ENCODE measurements at regions not wholly inside any gene's neighbourhood (a gene's known extent, or its start where the extent isn't known, plus 50 kb on each side); places are given as distances from the start of the nearest gene placed in this dataset.

DNA sequence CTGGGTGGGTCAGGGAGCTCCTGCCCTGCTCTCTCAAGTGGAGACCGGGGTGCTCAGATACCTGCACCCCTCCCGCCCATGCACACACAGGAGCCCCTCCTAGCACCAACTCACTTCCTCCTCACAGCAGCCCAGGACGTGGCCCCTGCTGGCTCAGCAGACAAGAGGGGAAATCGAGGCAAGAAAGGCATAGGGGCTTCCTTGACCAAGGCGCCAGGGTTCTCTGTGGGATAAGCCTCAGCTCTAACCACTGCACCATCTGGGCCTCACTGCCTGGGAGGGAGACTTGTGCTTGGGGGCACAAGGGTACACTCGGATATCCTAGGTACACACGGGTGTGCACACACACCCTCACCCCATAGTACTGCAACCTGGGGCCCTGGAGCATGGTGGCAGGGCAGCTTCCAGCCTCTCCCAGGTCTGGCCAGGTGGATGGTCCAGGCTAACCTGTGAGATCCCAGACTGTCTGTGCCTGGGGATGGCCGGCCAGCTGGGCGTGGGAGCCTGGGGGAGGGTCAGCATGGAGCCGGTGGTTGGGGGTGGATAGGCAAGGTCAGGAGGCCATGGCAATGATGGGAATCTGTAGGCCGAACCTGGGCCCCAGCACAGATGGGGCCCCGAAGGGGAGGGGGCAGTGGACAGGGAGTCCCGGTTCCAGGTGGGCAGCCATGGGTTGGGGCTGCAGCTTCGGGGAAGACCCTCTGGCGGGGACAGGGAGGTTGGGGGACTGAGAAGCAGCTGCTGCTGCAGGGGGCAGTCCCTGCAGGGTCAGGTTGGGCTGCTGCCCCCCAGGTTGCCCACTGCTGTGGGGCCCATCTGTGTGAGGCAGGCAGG lies 312.4 kb downstream of the TMEM121 start:
- Histone ChIP-seq H3K27me3 (no peaks in the 10 kb centered on the region), H3K36me3 (no peaks in the 10 kb centered on the region), H3K4me3 (no peak overlapping the region), H3K9me3 (no peaks in the 10 kb centered on the region)
- DNase-seq = no peak

DNA sequence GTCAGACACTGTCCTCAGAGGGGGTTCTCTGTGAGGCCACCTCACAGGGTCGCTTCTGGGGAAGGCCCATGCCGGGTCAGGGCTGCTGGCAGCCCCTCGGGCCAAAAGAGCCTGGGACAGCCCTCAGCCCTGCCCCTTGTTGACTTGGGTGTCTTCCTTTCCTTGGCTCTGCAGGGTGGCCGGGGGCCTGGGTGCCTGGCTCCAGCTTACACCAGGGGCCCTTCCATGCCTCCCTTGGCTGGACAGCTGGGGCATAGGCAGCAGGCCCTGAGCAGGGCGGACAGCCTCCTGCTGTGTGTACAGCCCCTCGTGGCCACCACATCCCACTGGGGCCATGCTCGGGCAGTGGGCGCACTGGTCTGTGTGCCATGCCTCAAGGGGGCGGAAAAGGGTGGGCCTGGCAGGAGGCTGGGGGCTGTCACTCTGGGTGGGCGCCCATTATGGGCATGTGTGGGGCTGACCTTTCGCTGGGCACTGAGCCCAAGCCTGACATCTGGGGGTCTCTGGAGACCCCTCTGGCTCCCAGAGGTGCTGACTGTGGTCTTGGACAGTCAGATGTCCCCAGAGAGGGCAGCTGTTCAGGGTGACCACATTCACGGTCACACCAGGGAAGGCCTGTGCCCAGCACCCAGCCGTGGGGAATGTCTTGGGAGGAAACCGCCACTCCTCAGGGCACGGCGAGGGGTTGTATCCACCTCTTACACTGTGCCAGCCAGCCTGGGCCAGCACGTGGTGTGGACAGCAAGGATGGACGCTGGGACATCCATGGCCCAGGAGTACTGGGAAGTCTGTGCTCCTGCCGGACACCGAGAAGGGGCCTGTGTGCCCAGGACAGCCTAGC lies 313.3 kb downstream of the TMEM121 start:
- H3K9me3 ChIP-seq = no peaks in the 10 kb centered on the region
- no peaks in the 10 kb centered on the region for H3K27me3 ChIP-seq
- no peaks in the 10 kb centered on the region for H3K36me3 ChIP-seq
- DNase-seq = no peak
- no peak overlapping the region for H3K4me3 ChIP-seq

GRCh38 chr14:105840266-105841021 lies 314.1 kb downstream of the TMEM121 start:
- no peak for DNase-seq
- no peaks in the 10 kb centered on the region for H3K9me3 ChIP-seq
- no peaks in the 10 kb centered on the region for H3K36me3 ChIP-seq
- H3K27me3 ChIP-seq = no peaks in the 10 kb centered on the region
- H3K4me3 ChIP-seq = no peak overlapping the region

GRCh38 chr14:105841022-105842009 lies 314.9 kb downstream of the TMEM121 start:
- DNase-seq = no peak
- Histone ChIP-seq H3K9me3 (no peaks in the 10 kb centered on the region), H3K36me3 (no peaks in the 10 kb centered on the region), H3K27me3 (no peaks in the 10 kb centered on the region), H3K4me3 (no peak overlapping the region)

DNA sequence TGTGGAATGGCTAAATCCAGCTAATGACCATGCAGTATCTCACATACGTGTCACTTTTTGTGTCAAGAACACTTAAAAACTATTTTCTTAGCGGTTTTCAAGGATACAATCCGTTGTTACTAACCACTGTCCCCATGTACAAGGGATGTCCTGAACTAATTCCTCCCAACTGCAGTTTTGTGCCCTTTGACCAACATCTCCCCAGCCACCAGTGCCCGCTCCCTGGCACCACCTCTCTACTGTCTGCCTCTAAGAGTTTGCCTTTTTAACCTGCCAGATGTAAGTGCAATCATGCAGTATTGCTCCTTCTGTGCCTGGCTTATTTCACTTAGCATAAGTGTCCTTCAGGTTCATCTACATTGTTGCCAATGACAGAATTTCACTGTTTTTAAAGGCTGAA lies 315.7 kb downstream of the TMEM121 start:
- Histone ChIP-seq H3K27me3 (no peaks in the 10 kb centered on the region), H3K36me3 (no peaks in the 10 kb centered on the region), H3K9me3 (no peaks in the 10 kb centered on the region), H3K4me3 (no peak overlapping the region)
- DNase-seq = no peak

DNA sequence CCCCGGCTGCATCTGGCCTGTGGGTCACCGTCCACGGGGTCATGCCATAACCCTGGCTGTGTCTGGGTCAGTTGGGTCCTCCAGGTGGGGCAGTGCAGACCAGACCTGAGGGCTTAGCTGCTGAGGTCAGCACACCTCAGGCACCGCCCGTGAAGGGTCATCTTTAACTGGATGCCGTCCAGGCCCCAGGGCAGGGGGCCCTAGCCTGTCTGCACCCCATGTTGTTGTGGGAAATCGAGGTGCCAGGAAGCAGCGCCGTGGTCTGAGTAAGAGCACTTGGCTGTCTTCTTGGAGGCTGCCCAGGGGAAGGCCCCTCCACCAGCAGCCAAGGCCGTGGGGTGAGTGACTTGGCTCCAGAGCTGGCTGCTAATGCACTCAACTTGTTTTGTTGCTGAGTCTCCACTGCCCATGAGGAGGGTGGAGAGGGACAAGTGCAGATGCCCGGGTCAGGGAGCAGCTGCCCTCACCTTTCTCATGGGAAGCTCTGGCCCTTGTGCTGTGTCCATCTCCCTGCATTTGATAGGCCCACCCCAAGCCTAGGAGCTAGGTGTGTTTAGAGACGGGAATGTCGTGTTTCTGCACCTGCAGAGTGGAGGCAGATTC lies 317.2 kb downstream of the TMEM121 start:
- Histone ChIP-seq H3K36me3 (no peaks in the 10 kb centered on the region), H3K27me3 (no peaks in the 10 kb centered on the region), H3K9me3 (no peaks in the 10 kb centered on the region), H3K4me3 (no peak overlapping the region)
- DNase-seq = peak; percentile 21

DNA sequence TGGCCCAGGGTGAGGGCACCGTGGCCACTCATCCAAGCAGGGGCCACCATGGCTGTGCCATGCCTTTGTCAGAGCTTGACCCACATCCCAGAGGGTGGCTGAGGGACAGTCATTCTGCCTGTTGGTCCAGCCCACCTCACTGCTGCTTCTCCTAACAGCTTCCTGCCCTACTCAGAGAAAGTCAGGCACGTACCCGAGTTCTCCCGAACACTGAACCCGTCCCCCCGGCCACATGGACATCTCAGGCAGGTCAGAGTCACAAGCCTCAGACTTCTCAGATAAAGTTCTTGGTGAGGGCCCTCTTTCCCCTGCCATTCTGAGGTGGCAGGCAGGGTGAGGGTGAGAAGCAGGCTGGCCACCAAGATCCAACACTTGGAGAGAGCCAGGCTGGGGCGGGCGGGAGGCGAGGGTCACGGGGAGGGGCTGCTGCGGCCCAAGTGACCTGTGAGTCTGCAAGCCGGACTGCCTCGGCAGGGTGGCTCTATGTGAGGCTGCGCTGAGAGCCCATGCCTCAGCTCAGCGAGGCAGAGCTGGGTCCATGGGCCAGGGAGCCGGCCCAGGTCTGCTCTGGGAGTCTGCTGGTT lies 317.8 kb downstream of the TMEM121 start:
- DNase-seq = no peak
- Histone ChIP-seq H3K27me3 (no peaks in the 10 kb centered on the region), H3K9me3 (no peaks in the 10 kb centered on the region), H3K36me3 (no peaks in the 10 kb centered on the region), H3K4me3 (no peak overlapping the region)

DNA sequence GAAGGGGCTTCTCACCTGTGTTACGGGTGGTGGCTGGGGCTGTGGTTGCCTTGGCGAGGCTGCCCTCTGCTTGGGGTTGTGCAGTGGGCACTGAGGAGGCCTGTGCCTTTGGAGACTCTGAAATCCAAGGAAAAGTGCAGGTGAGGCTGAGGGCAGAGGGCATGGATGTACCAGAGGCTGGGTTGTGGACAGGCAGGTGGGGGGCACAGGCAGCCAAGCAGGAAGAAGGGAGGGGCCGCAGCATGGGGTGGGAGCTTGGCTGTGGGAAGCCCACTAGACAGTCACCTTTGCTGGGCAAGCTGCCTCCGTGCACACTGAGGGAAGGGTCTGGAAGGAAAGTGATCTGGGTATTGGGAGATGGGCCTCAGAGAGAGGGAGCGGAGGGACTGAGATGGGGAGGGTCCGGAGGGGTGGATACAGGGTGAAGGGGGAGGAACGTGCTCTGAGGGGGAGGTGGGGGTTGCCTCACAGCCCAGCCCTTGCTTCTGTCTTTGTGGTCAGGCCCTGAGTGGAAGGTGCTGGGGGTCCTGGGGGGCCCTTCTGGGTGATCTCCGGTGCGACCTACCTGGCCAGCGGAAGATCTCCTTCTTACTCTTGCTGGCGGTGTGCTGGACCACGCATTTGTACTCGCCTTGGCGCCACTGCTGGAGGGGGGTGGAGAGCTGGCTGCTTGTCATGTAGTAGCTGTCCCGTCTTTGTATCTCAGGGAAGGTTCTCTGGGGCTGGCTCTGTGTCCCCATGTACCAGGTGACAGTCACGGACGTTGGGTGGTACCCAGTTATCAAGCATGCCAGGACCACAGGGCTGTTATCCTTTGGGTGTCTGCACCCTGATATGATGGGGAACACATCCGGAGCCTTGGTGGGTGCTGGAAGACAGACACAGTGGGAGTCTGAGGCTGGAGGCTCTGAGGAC lies 318.7 kb downstream of the TMEM121 start:
- H3K36me3 ChIP-seq = no peaks in the 10 kb centered on the region
- DNase-seq = no peak
- no peak overlapping the region for H3K4me3 ChIP-seq
- H3K27me3 ChIP-seq = no peaks in the 10 kb centered on the region
- no peaks in the 10 kb centered on the region for H3K9me3 ChIP-seq

- H3K4me3 ChIP-seq = no peak overlapping the region
- H3K9me3 ChIP-seq = no peaks in the 10 kb centered on the region
These were observed 319.4 kb downstream of the TMEM121 start for GRCh38 chr14:105845725-105846309.

DNA sequence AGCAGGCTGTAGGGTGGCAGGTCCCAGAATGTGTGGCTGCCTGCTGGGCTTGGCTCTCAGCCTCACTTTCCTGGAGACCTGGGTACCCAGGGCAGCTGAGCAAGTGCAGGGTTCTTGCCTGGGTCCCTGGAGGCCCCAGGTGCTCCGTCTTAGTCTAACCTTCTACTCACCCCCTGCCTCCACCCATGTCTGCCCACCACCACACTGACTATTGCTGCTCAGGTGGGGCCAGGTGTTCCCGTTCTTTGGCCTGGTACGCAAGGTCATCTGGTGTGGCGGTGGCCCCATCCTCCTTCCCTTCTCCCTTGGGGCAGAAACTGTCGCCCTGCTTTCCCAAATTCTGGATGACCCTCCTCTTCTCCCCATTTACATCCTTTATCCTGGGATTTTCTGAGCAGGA lies 319.9 kb downstream of the TMEM121 start:
- Histone ChIP-seq H3K4me3 (no peak overlapping the region), H3K36me3 (no peaks in the 10 kb centered on the region), H3K9me3 (no peaks in the 10 kb centered on the region), H3K27me3 (no peaks in the 10 kb centered on the region)
- DNase-seq = no peak

More at GRCh38 chr14:105845725-105846309, 319.4 kb downstream of the TMEM121 start:
- Histone ChIP-seq H3K36me3 (no peaks in the 10 kb centered on the region), H3K27me3 (no peaks in the 10 kb centered on the region)
- DNase-seq = no peak

DNA sequence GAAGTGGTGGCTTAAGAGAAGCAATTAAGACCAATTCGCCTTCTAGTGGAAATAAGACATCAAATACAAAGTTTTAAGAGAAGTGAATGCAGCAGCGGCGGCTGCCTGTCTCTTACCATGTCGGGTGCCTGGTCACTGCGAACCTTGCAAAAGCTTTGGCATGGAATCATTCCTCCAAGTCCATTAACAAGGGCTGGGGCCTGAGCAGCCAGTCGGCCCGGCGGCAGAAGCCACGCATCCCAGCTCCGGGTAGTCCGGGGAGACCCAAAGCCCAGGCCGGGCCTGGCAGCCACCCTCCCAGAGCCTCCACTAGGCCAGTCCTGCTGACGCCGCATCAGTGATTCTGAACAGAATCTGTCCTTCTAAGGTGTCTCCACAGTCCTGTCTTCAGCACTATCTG lies 321.0 kb downstream of the TMEM121 start:
- no peak for DNase-seq
- Histone ChIP-seq H3K27me3 (no peaks in the 10 kb centered on the region), H3K4me3 (no peak overlapping the region), H3K36me3 (no peaks in the 10 kb centered on the region), H3K9me3 (no peaks in the 10 kb centered on the region)

DNA sequence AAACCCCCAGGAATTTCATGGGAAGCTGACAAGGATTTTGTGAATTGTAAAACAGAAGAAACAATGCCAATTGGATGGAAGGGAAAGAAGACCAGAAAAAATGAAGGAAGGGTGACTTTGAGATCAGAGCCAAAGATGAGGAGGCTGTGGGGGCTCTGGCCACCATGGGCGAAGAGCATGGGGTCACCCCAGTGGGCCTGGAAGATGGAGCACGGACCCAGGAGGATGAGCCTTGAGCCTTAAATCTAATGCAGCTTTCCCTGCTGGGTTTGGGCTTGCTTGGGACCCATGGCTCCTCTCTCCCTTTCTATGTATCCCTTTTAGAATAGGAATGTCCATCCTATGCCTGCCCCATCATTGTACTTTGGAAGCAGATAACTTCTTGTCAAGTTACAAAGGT lies 322.2 kb downstream of the TMEM121 start:
- Histone ChIP-seq H3K27me3 (no peaks in the 10 kb centered on the region), H3K36me3 (no peaks in the 10 kb centered on the region), H3K9me3 (no peaks in the 10 kb centered on the region), H3K4me3 (no peak overlapping the region)
- DNase-seq = no peak

DNA sequence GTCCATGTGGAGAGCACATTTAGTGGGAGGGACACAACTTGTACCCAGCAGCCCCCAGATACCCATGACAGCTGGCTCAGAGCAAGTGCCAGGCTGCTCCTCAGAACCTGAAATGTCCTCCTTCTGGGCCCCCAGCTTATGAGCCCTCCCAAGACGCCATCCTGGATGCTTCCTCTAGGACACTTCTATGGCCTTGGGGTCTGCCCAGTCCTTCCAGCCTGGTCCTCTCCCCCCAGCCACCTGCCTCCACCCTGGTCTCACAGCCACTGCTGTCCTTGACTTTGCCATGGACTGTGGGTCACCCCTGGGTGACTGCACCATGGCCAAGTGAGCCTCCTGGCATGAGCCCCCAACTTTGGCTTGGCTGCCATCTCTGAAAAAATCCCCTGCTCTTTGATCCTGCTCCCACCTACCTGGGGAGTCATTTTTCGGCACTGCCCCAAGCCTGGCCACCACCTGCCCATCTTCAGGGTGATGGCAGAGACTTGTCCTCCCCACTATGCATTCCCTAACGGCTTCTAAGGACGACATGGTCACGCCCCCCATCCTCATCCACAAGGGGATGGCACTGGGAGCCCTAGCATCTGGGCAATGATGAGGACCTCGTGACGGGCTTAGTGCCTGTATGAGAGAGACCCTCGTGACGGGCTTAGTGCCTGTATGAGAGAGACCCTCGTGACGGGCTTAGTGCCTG lies 323.7 kb downstream of the TMEM121 start:
- DNase-seq = no peak
- no peaks in the 10 kb centered on the region for H3K27me3 ChIP-seq
- H3K9me3 ChIP-seq = no peaks in the 10 kb centered on the region
- H3K36me3 ChIP-seq = no peaks in the 10 kb centered on the region
- no peak overlapping the region for H3K4me3 ChIP-seq
